Stimulated activated CD8-positive, alpha-beta memory T cell treated with anti-CD3 and anti-CD28 coated beads, Interleukin-7, amount 100 ng/mL, for 1 hour (primary cell): ENCODE measurements at regions not wholly inside any gene's neighbourhood (a gene's known extent, or its start where the extent isn't known, plus 50 kb on each side); places are given as distances from the start of the nearest gene placed in this dataset.
"Not testable (repeated sequence)": the region's sequence is repeated elsewhere in the genome, so short reads cannot be mapped to it uniquely, and the experiment has no call there.

Experiments
- DNase-seq, 2 donors: peaks; one replicate each; pipeline ENCODE4 v3.0.0-alpha.2; 2020; ENCODE audit warnings: low read depth in 2 of 2

- DNase-seq, result no peak
Observed at GRCh38 chr20:29296256-29297230, 1960.9 kb upstream of the DEFB115 start.

GRCh38 chr20:29297411-29298270 lies 1959.8 kb upstream of the DEFB115 start:
- DNase-seq, result no peak

GRCh38 chr20:29298271-29298590 lies 1959.2 kb upstream of the DEFB115 start:
- no peak for DNase-seq

GRCh38 chr20:29298759-29299613 lies 1958.5 kb upstream of the DEFB115 start:
- no peak for DNase-seq

GRCh38 chr20:29299811-29300578 lies 1957.5 kb upstream of the DEFB115 start:
- no peak for DNase-seq

GRCh38 chr20:29300579-29301551 lies 1956.6 kb upstream of the DEFB115 start:
- DNase-seq, result no peak

GRCh38 chr20:29301624-29302259 lies 1955.7 kb upstream of the DEFB115 start:
- no peak for DNase-seq

GRCh38 chr20:29302979-29303644 lies 1954.4 kb upstream of the DEFB115 start:
- no peak for DNase-seq

- no peak for DNase-seq
Observed at GRCh38 chr20:29306390-29307072, 1950.9 kb upstream of the DEFB115 start.

GRCh38 chr20:29307484-29307883 lies 1950.0 kb upstream of the DEFB115 start:
- not testable (repeated sequence) for DNase-seq

- not testable (repeated sequence) for DNase-seq
Observed at GRCh38 chr20:29308956-29309355, 1948.5 kb upstream of the DEFB115 start.

- DNase-seq, result not testable (repeated sequence)
Observed at GRCh38 chr20:29309481-29309880, 1948.0 kb upstream of the DEFB115 start.

- not testable (repeated sequence) for DNase-seq
Observed at GRCh38 chr20:29311046-29311445, 1946.4 kb upstream of the DEFB115 start.

- DNase-seq, result not testable (repeated sequence)
Observed at GRCh38 chr20:29312679-29313078, 1944.8 kb upstream of the DEFB115 start.

- DNase-seq, result no peak
Observed at GRCh38 chr20:29313481-29313880, 1944.0 kb upstream of the DEFB115 start.

- no peak for DNase-seq
Observed at GRCh38 chr20:29314294-29314693, 1943.2 kb upstream of the DEFB115 start.

- DNase-seq, result no peak
Observed at GRCh38 chr20:29318871-29319461, 1938.5 kb upstream of the DEFB115 start.

- no peak for DNase-seq
Observed at GRCh38 chr20:29319725-29320124, 1937.7 kb upstream of the DEFB115 start.
